KOPT-K1 (cell line): ENCODE measurements at regions not wholly inside any gene's neighbourhood (a gene's known extent, or its start where the extent isn't known, plus 50 kb on each side); places are given as distances from the start of the nearest gene placed in this dataset.

Source experiments
- H3K27ac ChIP-seq: fragments of 200-600 bp; sonication (generic); 2 replicates; pipeline ENCODE4 v1.5.1; 2016; ENCODE audit warnings: antibody characterized with exemption, mild to moderate bottlenecking, low read depth, low read length; ENCODE audit not compliant: poor library complexity, severe bottlenecking
- H3K36me3 ChIP-seq: fragments of 200-600 bp; sonication (generic); 2 replicates; pipeline ENCODE4 v1.5.1; 2017; ENCODE audit warnings: antibody characterized with exemption, mild to moderate bottlenecking, low read length, moderate library complexity; ENCODE audit not compliant: insufficient read depth
- H3K9me3 ChIP-seq: fragments of 200-600 bp; sonication (generic); 2 replicates; pipeline ENCODE4 v1.5.1; 2017; ENCODE audit warnings: antibody characterized with exemption, low read length, mild to moderate bottlenecking; ENCODE audit not compliant: insufficient read depth, poor library complexity, severe bottlenecking

- no peaks in the 10 kb centered on the region for H3K9me3 ChIP-seq
- no peaks in the 10 kb centered on the region for H3K36me3 ChIP-seq
- no peak overlapping the region for H3K27ac ChIP-seq
Measured at GRCh38 chr10:30127120-30127541, 67.7 kb upstream of the JCAD start.

- Histone ChIP-seq H3K36me3 (no peaks in the 10 kb centered on the region), H3K27ac (no peak overlapping the region), H3K9me3 (peaks cover 8% of the 10 kb centered on the region)
Measured at GRCh38 chr10:30125496-30125895, 66.1 kb upstream of the JCAD start.

GRCh38 chr10:30124704-30125103 is 65.3 kb upstream of the JCAD start:
- H3K27ac ChIP-seq = no peak overlapping the region
- H3K9me3 ChIP-seq = peaks cover 8% of the 10 kb centered on the region
- H3K36me3 ChIP-seq = no peaks in the 10 kb centered on the region

GRCh38 chr10:30121401-30121800 is 62.0 kb upstream of the JCAD start:
- H3K36me3 ChIP-seq = no peaks in the 10 kb centered on the region
- H3K27ac ChIP-seq = no peak overlapping the region
- peaks cover 8% of the 10 kb centered on the region for H3K9me3 ChIP-seq

GRCh38 chr10:30118590-30118989 is 59.2 kb upstream of the JCAD start:
- Histone ChIP-seq H3K9me3 (peaks cover 8% of the 10 kb centered on the region), H3K27ac (no peak overlapping the region), H3K36me3 (no peaks in the 10 kb centered on the region)

GRCh38 chr10:30117812-30118501 is 58.6 kb upstream of the JCAD start:
- Histone ChIP-seq H3K36me3 (no peaks in the 10 kb centered on the region), H3K27ac (no peak overlapping the region), H3K9me3 (peaks cover 8% of the 10 kb centered on the region)

GRCh38 chr10:30116041-30116491 is 56.7 kb upstream of the JCAD start:
- Histone ChIP-seq H3K36me3 (no peaks in the 10 kb centered on the region), H3K9me3 (peaks cover 5% of the 10 kb centered on the region), H3K27ac (no peak overlapping the region)

GRCh38 chr10:30115626-30115940 is 56.2 kb upstream of the JCAD start:
- Histone ChIP-seq H3K9me3 (no peaks in the 10 kb centered on the region), H3K27ac (no peak overlapping the region), H3K36me3 (no peaks in the 10 kb centered on the region)

GRCh38 chr10:30114881-30115625 is 55.7 kb upstream of the JCAD start:
- Histone ChIP-seq H3K27ac (no peak overlapping the region), H3K36me3 (no peaks in the 10 kb centered on the region), H3K9me3 (no peaks in the 10 kb centered on the region)

GRCh38 chr10:30114401-30114800 is 55.0 kb upstream of the JCAD start:
- H3K36me3 ChIP-seq = no peaks in the 10 kb centered on the region
- H3K9me3 ChIP-seq = no peaks in the 10 kb centered on the region

GRCh38 chr10:30111340-30112022 is 52.1 kb upstream of the JCAD start:
- Histone ChIP-seq H3K9me3 (no peaks in the 10 kb centered on the region), H3K27ac (no peak overlapping the region), H3K36me3 (no peaks in the 10 kb centered on the region)

More at GRCh38 chr10:30114401-30114800, 55.0 kb upstream of the JCAD start:
- no peak overlapping the region for H3K27ac ChIP-seq
